H1 (cell line): ENCODE measurements at regions not wholly inside any gene's neighbourhood (a gene's known extent, or its start where the extent isn't known, plus 50 kb on each side); places are given as distances from the start of the nearest gene placed in this dataset.

ENCODE experiments used
- CTCF ChIA-PET: fragments of 300-600 bp; sonication (Branson Sonifier 250); formaldehyde crosslinking; loops from one replicate; lab custom pipeline; 2021; ENCODE audit not compliant: partially characterized antibody; lab: Charles Lee
- POLR2A ChIA-PET: fragments of 300-600 bp; sonication (Branson Sonifier 250); formaldehyde crosslinking; loops from one replicate; lab custom pipeline; 2021; ENCODE audit warnings: inconsistent platforms; ENCODE audit not compliant: partially characterized antibody; lab: Charles Lee
- DNase-seq, 2 experiments: peaks; one replicate each; pipeline versions ENCODE4 v3.0.0 to v3.0.0-alpha.2; 2010 to 2022; ENCODE audit warnings: low spot score in 2 of 2, low read depth in 1 of 2, mixed read lengths in 1 of 2
- FAIRE-seq: peaks from 2 replicates; lab custom pipeline; 2011; peaks lifted over from hg19 to GRCh38; lab: Jason Lieb, UNC
- H2AFZ ChIP-seq: 2 replicates; pipeline ENCODE4 v1.8.1; 2012; ENCODE audit warnings: low read length, inconsistent platforms
- H2AK5ac ChIP-seq: 2 replicates; pipeline ENCODE4 v1.6.1; 2013; ENCODE audit warnings: low read depth, low read length
- H2BK120ac ChIP-seq: replicated peaks from 2 replicates; pipeline ENCODE3; 2013; ENCODE audit warnings: low read depth, low read length, inconsistent platforms
- H2BK12ac ChIP-seq: 2 replicates; pipeline ENCODE4 v1.6.1; 2013; ENCODE audit warnings: low read depth, low read length
- H2BK15ac ChIP-seq: 2 replicates; pipeline ENCODE4 v1.6.1; 2013; ENCODE audit warnings: low read length
- H2BK20ac ChIP-seq: 2 replicates; pipeline ENCODE4 v1.6.1; 2013; ENCODE audit warnings: low read length
- H2BK5ac ChIP-seq: 2 replicates; pipeline ENCODE4 v1.6.1; 2013; ENCODE audit warnings: low read depth, low read length
- H3K14ac ChIP-seq: 2 replicates; pipeline ENCODE4 v1.6.1; 2013; ENCODE audit warnings: inconsistent platforms; ENCODE audit not compliant: insufficient read length
- H3K18ac ChIP-seq: 2 replicates; pipeline ENCODE4 v1.6.1; 2013; ENCODE audit warnings: low read length; ENCODE audit errors: extremely low read depth
- H3K23ac ChIP-seq: 2 replicates; pipeline ENCODE4 v1.6.1; 2013; ENCODE audit warnings: inconsistent platforms; ENCODE audit not compliant: insufficient read length
- H3K23me2 ChIP-seq: 2 replicates; pipeline ENCODE4 v1.6.1; 2013; ENCODE audit warnings: low read depth, low read length
- H3K27ac ChIP-seq: 2 replicates; pipeline ENCODE4 v1.6.1; 2011; ENCODE audit warnings: low read depth, low read length, inconsistent platforms
- H3K27me3 ChIP-seq, 4 experiments: replicated peaks in 1 of 4; 1 replicate in 1 of 4; 2 replicates in 3 of 4; pipeline versions ENCODE4 v1.6.1 to v1.8.1; 2011 to 2013; ENCODE audit warnings: low read length in 3 of 4, mild to moderate bottlenecking in 3 of 4, inconsistent platforms in 2 of 4, mixed read lengths in 2 of 4, moderate library complexity in 1 of 4; ENCODE audit not compliant: control insufficient read depth in 3 of 4, insufficient read depth in 3 of 4; ENCODE audit errors: extremely low read depth in 1 of 4
- H3K36me3 ChIP-seq, 4 experiments: 2 replicates each; pipeline versions ENCODE4 v1.6.1 to v1.8.1; 2011 to 2013; ENCODE audit warnings: mild to moderate bottlenecking in 4 of 4, low read length in 3 of 4, moderate library complexity in 2 of 4, control low read depth in 1 of 4, inconsistent platforms in 1 of 4; ENCODE audit not compliant: insufficient read depth in 4 of 4, control insufficient read depth in 2 of 4
- H3K4ac ChIP-seq: replicated peaks from 2 replicates; pipeline ENCODE3; 2013; ENCODE audit warnings: low read length, low read depth, mixed read lengths, inconsistent platforms; ENCODE audit not compliant: insufficient read length
- H3K4me1 ChIP-seq, 4 experiments: replicated peaks in 1 of 4; 1 replicate in 1 of 4; 2 replicates in 3 of 4; pipeline versions ENCODE4 v1.6.1 to v1.8.1; 2011 to 2013; ENCODE audit warnings: low read length in 3 of 4, inconsistent platforms in 2 of 4, mixed read lengths in 1 of 4; ENCODE audit not compliant: insufficient read depth in 4 of 4, control insufficient read depth in 3 of 4
- H3K4me2 ChIP-seq, 2 experiments: 2 replicates each; pipeline versions ENCODE4 v1.6.1 to v1.8.1; 2011 to 2013; ENCODE audit warnings: low read depth in 2 of 2, low read length in 2 of 2, control low read depth in 1 of 2, inconsistent platforms in 1 of 2, mild to moderate bottlenecking in 1 of 2; ENCODE audit not compliant: insufficient read depth in 1 of 2
- H3K4me3 ChIP-seq, 4 experiments: fragments of 200-600, 300-600 bp in 1 of 4; sonication (generic), shearing (Covaris generic), sonication (Bioruptor Twin) in 1 of 4; 2 replicates each; pipeline versions ENCODE4 v1.5.1 to v1.8.1; 2011 to 2016; ENCODE audit warnings: low read length in 4 of 4, low read depth in 3 of 4, control low read depth in 2 of 4, inconsistent platforms in 2 of 4, mild to moderate bottlenecking in 2 of 4, mixed read lengths in 1 of 4, moderate library complexity in 1 of 4; ENCODE audit not compliant: insufficient read depth in 2 of 4; ENCODE audit errors: extremely low read depth in 1 of 4
- H3K56ac ChIP-seq: replicated peaks from 2 replicates; pipeline ENCODE3; 2013; ENCODE audit warnings: low read depth, mild to moderate bottlenecking, mixed read lengths, low read length, inconsistent platforms; ENCODE audit not compliant: insufficient read length
- H3K79me1 ChIP-seq: 2 replicates; pipeline ENCODE4 v1.6.1; 2013; ENCODE audit warnings: low read depth, low read length, control low read depth
- H3K79me2 ChIP-seq, 2 experiments: 2 replicates each; pipeline versions ENCODE4 v1.6.1 to v1.8.1; 2012 to 2013; ENCODE audit warnings: low read length in 2 of 2, mild to moderate bottlenecking in 2 of 2, inconsistent platforms in 1 of 2; ENCODE audit not compliant: insufficient read depth in 2 of 2, control insufficient read depth in 1 of 2
- H3K9ac ChIP-seq, 4 experiments: replicated peaks in 1 of 4; 1 replicate in 1 of 4; 2 replicates in 3 of 4; pipeline versions ENCODE4 v1.6.1 to v1.8.1; 2011 to 2013; ENCODE audit warnings: low read depth in 3 of 4, low read length in 3 of 4, control low read depth in 2 of 4, mild to moderate bottlenecking in 2 of 4, moderate library complexity in 2 of 4, inconsistent platforms in 1 of 4; ENCODE audit errors: extremely low read depth in 1 of 4
- H3K9me3 ChIP-seq, 2 experiments: 2 replicates each; pipeline versions ENCODE4 v1.6.1 to v1.8.1; 2012 to 2013; ENCODE audit warnings: mild to moderate bottlenecking in 2 of 2, moderate library complexity in 2 of 2, control low read depth in 1 of 2, inconsistent platforms in 1 of 2, low read depth in 1 of 2, low read length in 1 of 2, mixed read lengths in 1 of 2; ENCODE audit not compliant: insufficient read depth in 2 of 2
- H4K20me1 ChIP-seq, 2 experiments: replicated peaks in 1 of 2; 2 replicates each; pipeline versions ENCODE3 to v1.8.1; 2011 to 2013; ENCODE audit warnings: inconsistent platforms in 2 of 2, low read length in 2 of 2, mild to moderate bottlenecking in 1 of 2; ENCODE audit not compliant: insufficient read depth in 2 of 2, control insufficient read depth in 1 of 2
- H4K5ac ChIP-seq: 2 replicates; pipeline ENCODE4 v1.6.1; 2013; ENCODE audit warnings: low read length, low read depth, mixed read lengths, inconsistent platforms; ENCODE audit not compliant: insufficient read length
- H4K8ac ChIP-seq: 2 replicates; pipeline ENCODE4 v1.8.0; 2013; ENCODE audit warnings: mild to moderate bottlenecking, moderate library complexity, low read length, inconsistent platforms; ENCODE audit not compliant: insufficient read depth; ENCODE audit errors: extremely low read depth
- H4K91ac ChIP-seq: replicated peaks from 2 replicates; pipeline ENCODE3; 2013; ENCODE audit warnings: low read length, mixed read lengths, inconsistent platforms; ENCODE audit not compliant: insufficient read length
- EGR1 ChIP-seq: IDR thresholded peaks from 2 replicates; pipeline ENCODE4 v1.6.1; 2011; ENCODE audit warnings: low read depth, low read length, borderline replicate concordance
- EZH2 ChIP-seq: fragments of 200-600 bp; sonication (generic); IDR thresholded peaks from 2 replicates; pipeline ENCODE4 v1.7.1; 2012; ENCODE audit warnings: low read depth, mild to moderate bottlenecking, moderate library complexity, low read length, inconsistent platforms; ENCODE audit not compliant: severe bottlenecking
- HDAC2 ChIP-seq, 2 experiments: fragments of 300-600 bp in 1 of 2; sonication (generic) in 1 of 2; IDR thresholded peaks; 2 replicates each; pipeline ENCODE4 v1.6.1; 2011 to 2012; ENCODE audit warnings: low read depth in 2 of 2, low read length in 2 of 2, mild to moderate bottlenecking in 2 of 2, moderate library complexity in 2 of 2, borderline replicate concordance in 1 of 2, inconsistent platforms in 1 of 2
- JUN ChIP-seq: IDR thresholded peaks from 2 replicates; pipeline ENCODE4 v1.6.1; 2011; ENCODE audit warnings: low read depth, mild to moderate bottlenecking, improper control_type of control experiment, low read length
- KDM1A ChIP-seq: fragments of 200-600, 300-600 bp; sonication (generic); IDR thresholded peaks from 2 replicates; pipeline ENCODE4 v1.7.1; 2016; ENCODE audit warnings: mild to moderate bottlenecking, low read length, borderline replicate concordance
- KDM4A ChIP-seq: IDR thresholded peaks from one replicate; pipeline ENCODE4 v1.7.1; 2012; ENCODE audit warnings: low read depth, mild to moderate bottlenecking, moderate library complexity, low read length, inconsistent platforms; ENCODE audit not compliant: severe bottlenecking
- POLR2A ChIP-seq, 2 experiments: IDR thresholded peaks; 1 replicate in 1 of 2; 2 replicates in 1 of 2; pipeline ENCODE4 v1.6.1; 2011; ENCODE audit warnings: low read depth in 2 of 2, low read length in 2 of 2, mild to moderate bottlenecking in 2 of 2; ENCODE audit errors: control extremely low read depth in 1 of 2
- SAP30 ChIP-seq: fragments of 300-600 bp; sonication (generic); IDR thresholded peaks from 2 replicates; pipeline ENCODE4 v1.7.1; 2012; ENCODE audit warnings: low read length, moderate library complexity, mild to moderate bottlenecking, inconsistent platforms; ENCODE audit not compliant: insufficient read depth, insufficient replicate concordance
- SIN3A ChIP-seq, 2 experiments: IDR thresholded peaks in 1 of 2; conservative IDR thresholded peaks in 1 of 2; 2 replicates each; pipeline ENCODE4 v1.6.1; 2011 to 2012; ENCODE audit warnings: low read length in 2 of 2, improper control_type of control experiment in 1 of 2, low read depth in 1 of 2, mild to moderate bottlenecking in 1 of 2
- TCF12 ChIP-seq: IDR thresholded peaks from 2 replicates; pipeline ENCODE4 v1.6.1; 2011; ENCODE audit warnings: low read depth, mild to moderate bottlenecking, low read length
- WGBS, 2 experiments: shearing (Covaris generic) in 1 of 2; methylation state at CpG; one replicate each; pipeline versions ENCODE4 v1.1.6 to v1.1.7; 2013 to 2015; ENCODE audit warnings: low lambda C conversion rate in 2 of 2, mixed read lengths in 2 of 2, inconsistent platforms in 1 of 2, low coverage in 1 of 2, missing lambda C conversion rate in 1 of 2; ENCODE audit not compliant: insufficient replicate concordance in 2 of 2, insufficient coverage in 1 of 2, insufficient read length in 1 of 2; ENCODE audit errors: extremely low coverage in 1 of 2, missing lambda C conversion rate in 1 of 2; 5-methylcytosine and 5-hydroxymethylcytosine counted together
- TF ChIP-seq, protein P1 (sequence below): IDR thresholded peaks from 2 replicates; pipeline ENCODE4 v1.6.1; 2011; ENCODE audit warnings: low read depth, mild to moderate bottlenecking, low read length; ENCODE audit not compliant: insufficient read depth

DNA sequence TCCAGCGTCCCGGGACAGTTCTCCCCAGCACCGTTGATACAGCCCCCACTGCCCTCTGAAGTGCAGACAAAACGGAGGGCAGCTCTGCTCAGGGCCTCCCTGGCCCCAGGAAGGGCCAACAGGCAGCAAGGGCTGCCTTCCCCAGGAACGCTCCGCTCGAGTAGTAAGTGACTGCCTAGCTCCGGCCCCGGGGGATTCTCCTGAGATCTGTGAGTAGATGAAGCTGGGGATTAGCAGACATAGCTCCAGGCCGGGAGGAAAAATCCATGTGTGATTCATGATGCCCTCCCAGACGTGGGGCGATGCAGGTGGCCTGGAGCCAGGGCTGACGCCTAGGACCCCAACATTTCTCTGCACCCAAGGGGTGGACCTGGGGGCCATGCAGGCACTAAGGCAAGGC, 85.3 kb downstream of the ENGASE start:
- H3K9ac ChIP-seq = no peak overlapping the region
- H3K27ac ChIP-seq = no peak overlapping the region
- H3K14ac ChIP-seq = no peak overlapping the region
- no peaks in the 10 kb centered on the region for H3K9me3 ChIP-seq
- H3K56ac ChIP-seq = no peak overlapping the region
- H2BK20ac ChIP-seq = no peak overlapping the region
- POLR2A ChIA-PET = interaction anchor here (0.6 to 1.0 kb wide), 2 partner anchors 10 to 331 kb away, joined by 4 read pairs; no protein-coding TSS in a partner anchor
- FAIRE-seq (no peak), DNase-seq (no peak)
- no peaks in the 10 kb centered on the region for H3K23me2 ChIP-seq
- H3K4ac ChIP-seq = no peak overlapping the region
- H3K36me3 ChIP-seq = no peaks in the 10 kb centered on the region
- no peaks in the 10 kb centered on the region for H3K79me2 ChIP-seq
- H2BK12ac ChIP-seq = no peak overlapping the region
- H3K79me1 ChIP-seq = no peaks in the 10 kb centered on the region; the same call in 1 of the 2 replicates
- no peak overlapping the region for H2AK5ac ChIP-seq
- H4K91ac ChIP-seq = no peak overlapping the region
- H2AFZ ChIP-seq = no peak overlapping the region
- no peaks in the 10 kb centered on the region for H3K27me3 ChIP-seq
- H2BK5ac ChIP-seq = no peak overlapping the region
- WGBS, 2 experiments = 93% methylated on average over 11 of the region's 13 CpGs; no CpG with 5 or more reads in 1 of the 2 experiments
- no peak overlapping the region for H4K5ac ChIP-seq
- no peaks in the 10 kb centered on the region for H4K20me1 ChIP-seq
- H4K8ac ChIP-seq = no peak overlapping the region
- no peak overlapping the region for H2BK15ac ChIP-seq
- H2BK120ac ChIP-seq = no peak overlapping the region
- no peak overlapping the region for H3K4me2 ChIP-seq
- CTCF ChIA-PET = interaction anchor here (0.5 to 3.2 kb wide), 12 partner anchors 15 to 233 kb away, joined by 3 to 12 read pairs (median 3); no protein-coding TSS in a partner anchor
- H3K23ac ChIP-seq = no peak overlapping the region
- peaks cover 0 to 7% (median 1%) of the 10 kb centered on the region in 4 experiments; a peak in 3 of 7 replicates for H3K4me1 ChIP-seq
- H3K18ac ChIP-seq = no peak overlapping the region
- H3K4me3 ChIP-seq = no peak overlapping the region
- TF ChIP-seq, protein P1, sequence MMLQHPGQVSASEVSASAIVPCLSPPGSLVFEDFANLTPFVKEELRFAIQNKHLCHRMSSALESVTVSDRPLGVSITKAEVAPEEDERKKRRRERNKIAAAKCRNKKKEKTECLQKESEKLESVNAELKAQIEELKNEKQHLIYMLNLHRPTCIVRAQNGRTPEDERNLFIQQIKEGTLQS = no peak
- TF ChIP-seq EGR1 (no peak), TCF12 (no peak), SIN3A (conservative IDR thresholded peaks at IDR 0.05 in 1 of 2, IDR thresholded peaks at IDR 0.05 in 1 of 2; ENCODE audit: low read depth in 1 of 2, low read length in 2 of 2) (no peak), EZH2 (no peak), SAP30 (no peak), KDM4A (no peak), KDM1A (no peak), HDAC2 (IDR thresholded peaks at IDR 0.05; ENCODE audit: borderline replicate concordance in 1 of 2, low read depth in 2 of 2, low read length in 2 of 2) (no peak), JUN (no peak), POLR2A (IDR thresholded peaks at IDR 0.05; ENCODE audit: control extremely low read depth in 1 of 2, low read depth in 2 of 2, low read length in 2 of 2) (no peak)
